ENCODE measurements at regions not wholly inside any gene's neighbourhood (a gene's known extent, or its start where the extent isn't known, plus 50 kb on each side); places are given as distances from the start of the nearest gene placed in this dataset.

DNA sequence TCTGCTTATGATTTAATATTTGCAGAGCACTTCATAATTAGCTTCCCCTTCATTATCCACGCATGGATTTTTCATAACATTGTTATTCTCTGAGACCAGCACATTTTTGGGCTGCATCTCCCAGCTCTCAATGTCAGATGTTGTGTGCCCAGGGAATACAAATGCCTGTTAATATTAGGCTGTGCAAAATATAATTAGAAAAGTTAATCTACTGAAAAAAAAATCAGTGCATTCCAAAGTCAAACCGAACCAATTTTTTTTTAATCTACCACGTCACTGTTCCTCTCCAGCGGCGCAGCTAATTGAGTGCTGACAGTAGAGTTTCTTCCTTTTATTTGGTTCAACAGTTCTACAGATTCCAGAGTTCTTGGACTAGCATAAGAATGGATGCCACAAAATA is 191.0 kb upstream of the RGS6 start:
- Mint-ChIP-seq H3K27ac (no peak overlapping the region), H3K4me3 (no peak overlapping the region), H3K4me1 (ENCODE audit: low read depth) (peaks cover 6% of the 10 kb centered on the region), H3K36me3 (ENCODE audit: low read depth) (peaks cover 19% of the 10 kb centered on the region), H3K27me3 (ENCODE audit: low read depth) (peaks cover 5% of the 10 kb centered on the region), H3K9me3 (no peaks in the 10 kb centered on the region)

DNA sequence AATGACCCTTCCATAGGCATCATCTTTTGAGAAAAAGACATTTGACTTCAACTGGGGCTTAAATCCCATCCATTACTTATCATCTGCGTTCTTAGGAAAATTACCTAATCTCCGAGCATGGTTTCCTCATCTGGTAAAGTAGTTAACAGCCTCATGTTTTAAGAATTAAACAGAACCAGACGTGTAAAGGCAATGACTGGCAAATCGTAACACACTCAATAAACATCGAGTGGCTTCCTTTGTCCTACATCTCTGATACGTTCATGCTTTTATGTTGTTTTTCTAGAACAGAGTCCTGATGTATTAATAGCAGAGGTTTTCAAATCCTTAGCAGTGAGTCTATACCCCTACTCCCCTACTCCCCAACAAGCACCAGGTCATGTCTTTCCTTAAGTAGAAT is 189.7 kb upstream of the RGS6 start:
- H3K27me3 Mint-ChIP-seq (ENCODE audit: low read depth) = peaks cover 5% of the 10 kb centered on the region
- H3K4me3 Mint-ChIP-seq = no peak overlapping the region
- H3K9me3 Mint-ChIP-seq = peaks cover 2% of the 10 kb centered on the region
- peaks cover 12% of the 10 kb centered on the region for H3K36me3 Mint-ChIP-seq (ENCODE audit: low read depth)
- no peak overlapping the region for H3K27ac Mint-ChIP-seq
- peaks cover 6% of the 10 kb centered on the region for H3K4me1 Mint-ChIP-seq (ENCODE audit: low read depth)

DNA sequence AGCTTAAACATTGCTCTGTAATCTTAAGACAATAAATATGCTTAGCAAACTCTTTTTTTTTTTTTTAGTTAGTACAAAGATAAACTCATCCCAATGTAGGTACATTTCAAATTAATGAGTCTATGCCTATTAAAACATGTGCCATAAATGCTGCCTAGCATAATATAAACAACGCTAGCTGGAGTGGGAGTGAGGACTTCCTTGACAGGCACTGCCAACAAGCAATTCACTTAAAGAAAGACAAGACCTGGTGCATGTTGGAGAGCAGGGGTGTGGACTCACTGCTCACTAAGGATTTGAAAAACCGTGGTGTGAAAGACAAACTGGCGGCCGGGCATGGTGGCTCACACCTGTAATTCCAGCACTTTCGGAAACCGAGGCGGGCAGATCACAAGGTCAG is 187.2 kb upstream of the RGS6 start:
- peaks cover 5% of the 10 kb centered on the region for H3K27me3 Mint-ChIP-seq (ENCODE audit: low read depth)
- H3K4me1 Mint-ChIP-seq (ENCODE audit: low read depth) = no peaks in the 10 kb centered on the region
- H3K36me3 Mint-ChIP-seq (ENCODE audit: low read depth) = peaks cover 5% of the 10 kb centered on the region
- no peak overlapping the region for H3K4me3 Mint-ChIP-seq
- H3K9me3 Mint-ChIP-seq = peaks cover 19% of the 10 kb centered on the region
- no peak overlapping the region for H3K27ac Mint-ChIP-seq

DNA sequence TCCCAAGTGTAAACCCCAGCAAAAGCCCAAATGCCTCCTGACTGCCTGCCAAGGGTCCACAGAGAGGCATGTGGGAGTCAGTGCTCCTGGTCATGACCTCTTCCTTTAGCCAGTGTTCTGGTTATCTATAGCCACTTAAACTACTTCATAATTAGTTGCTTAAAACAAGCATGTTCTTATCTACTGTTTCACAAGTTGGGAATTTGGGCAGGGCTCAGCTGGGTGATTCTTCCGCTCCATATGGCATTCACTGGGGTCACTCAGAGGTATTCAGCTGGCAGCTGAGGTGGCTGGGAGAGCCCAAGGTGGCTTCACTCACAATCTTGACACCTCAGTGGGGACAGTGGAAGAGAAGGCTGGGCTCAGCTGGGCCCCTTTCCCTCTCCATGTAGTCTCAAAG is 184.0 kb upstream of the RGS6 start:
- no peak overlapping the region for H3K4me3 Mint-ChIP-seq
- H3K4me1 Mint-ChIP-seq (ENCODE audit: low read depth) = peaks cover 8% of the 10 kb centered on the region
- no peak overlapping the region for H3K27ac Mint-ChIP-seq
- H3K27me3 Mint-ChIP-seq (ENCODE audit: low read depth) = peaks cover 9% of the 10 kb centered on the region
- peaks cover 19% of the 10 kb centered on the region for H3K9me3 Mint-ChIP-seq
- H3K36me3 Mint-ChIP-seq (ENCODE audit: low read depth) = peaks cover 2% of the 10 kb centered on the region

DNA sequence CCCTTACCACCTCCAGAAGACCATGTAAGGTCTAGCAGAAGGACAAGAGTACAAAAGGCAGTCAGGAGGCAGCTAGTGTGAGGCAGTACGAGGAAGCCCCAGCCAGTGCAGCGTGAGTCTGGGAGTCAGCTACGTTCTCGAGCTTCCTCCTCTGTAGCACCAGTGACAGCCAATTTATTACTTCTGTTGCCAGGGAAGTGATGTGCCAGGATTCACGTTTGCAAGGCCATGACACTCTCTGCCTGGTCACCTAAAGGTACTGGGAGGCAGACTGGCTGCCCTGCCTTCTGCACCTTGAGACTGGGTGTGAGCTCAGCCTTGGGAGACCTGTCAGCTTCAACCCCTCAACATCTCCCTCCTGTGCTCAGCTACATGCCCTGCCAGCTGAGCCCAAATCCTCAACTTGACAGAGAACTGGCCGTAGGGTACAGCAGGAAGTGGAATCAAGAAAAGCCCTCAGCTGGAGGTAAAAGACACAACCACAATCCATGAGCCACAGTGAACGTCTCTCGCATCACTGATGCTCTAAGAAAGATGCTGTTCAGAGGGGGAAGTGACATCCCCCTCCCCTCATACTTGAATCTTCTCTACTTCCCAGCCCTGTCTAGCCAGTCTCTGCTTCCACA is 182.5 kb upstream of the RGS6 start:
- Mint-ChIP-seq H3K36me3 (ENCODE audit: low read depth) (peaks cover 2% of the 10 kb centered on the region), H3K4me3 (no peak overlapping the region), H3K27ac (no peak overlapping the region), H3K9me3 (peaks cover 19% of the 10 kb centered on the region), H3K27me3 (ENCODE audit: low read depth) (peaks cover 3% of the 10 kb centered on the region), H3K4me1 (ENCODE audit: low read depth) (peaks cover 9% of the 10 kb centered on the region)

DNA sequence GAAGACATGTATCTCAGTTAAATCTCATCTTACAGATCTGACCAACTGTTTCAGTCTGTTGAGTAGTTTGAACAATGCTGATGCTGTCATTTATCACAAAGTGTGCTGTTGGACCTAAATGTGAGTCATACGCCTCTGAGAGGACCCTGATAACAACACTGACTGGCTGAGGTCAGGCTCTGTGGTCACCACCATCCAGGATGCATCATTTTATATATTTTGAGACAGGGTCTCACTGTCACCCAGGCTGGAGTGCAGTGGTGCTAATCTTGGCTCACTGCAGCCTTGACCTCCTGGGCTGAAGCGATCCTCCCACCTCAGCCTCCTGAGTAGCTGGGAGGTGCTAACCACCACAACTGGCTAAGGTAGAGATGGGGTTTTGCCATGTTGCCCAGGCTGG is 181.0 kb upstream of the RGS6 start:
- H3K27me3 Mint-ChIP-seq (ENCODE audit: low read depth) = peaks cover 3% of the 10 kb centered on the region
- no peak overlapping the region for H3K4me3 Mint-ChIP-seq
- peaks cover 9% of the 10 kb centered on the region for H3K4me1 Mint-ChIP-seq (ENCODE audit: low read depth)
- H3K27ac Mint-ChIP-seq = no peak overlapping the region
- H3K9me3 Mint-ChIP-seq = peaks cover 19% of the 10 kb centered on the region
- peaks cover 2% of the 10 kb centered on the region for H3K36me3 Mint-ChIP-seq (ENCODE audit: low read depth)

DNA sequence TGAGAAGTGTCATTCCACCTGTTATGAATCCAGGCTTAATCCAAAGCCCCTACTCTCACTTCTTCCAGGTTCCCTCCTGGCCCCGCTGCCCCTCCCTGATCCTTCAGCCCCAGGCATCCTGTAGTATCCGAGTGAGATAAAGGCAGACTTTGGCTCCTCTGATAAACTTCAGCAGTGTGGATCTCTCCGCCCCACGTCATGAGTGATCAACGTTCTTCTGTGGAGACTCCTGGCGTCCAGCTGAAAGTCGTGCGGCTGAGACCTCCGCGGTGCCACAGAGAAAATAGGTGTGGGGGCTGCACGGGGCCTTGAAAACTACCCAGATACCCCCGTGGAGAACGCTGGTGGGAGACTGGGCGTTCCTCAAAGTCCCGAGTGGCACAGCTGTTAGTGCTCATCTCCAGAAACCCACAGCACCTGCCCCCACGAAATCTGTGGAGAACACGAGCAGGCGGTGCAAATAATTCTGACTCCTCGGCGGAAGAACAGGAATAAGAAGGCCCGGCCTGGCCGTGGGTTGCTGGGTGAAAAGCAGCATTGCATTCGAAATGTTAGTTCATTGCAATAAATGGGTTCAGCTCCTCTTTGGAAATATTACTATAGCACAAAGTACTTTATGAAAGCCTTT is 180.0 kb upstream of the RGS6 start:
- H3K4me3 Mint-ChIP-seq = no peak overlapping the region
- peaks cover 9% of the 10 kb centered on the region for H3K4me1 Mint-ChIP-seq (ENCODE audit: low read depth)
- peaks cover 3% of the 10 kb centered on the region for H3K27me3 Mint-ChIP-seq (ENCODE audit: low read depth)
- H3K9me3 Mint-ChIP-seq = peaks cover 19% of the 10 kb centered on the region
- no peak overlapping the region for H3K27ac Mint-ChIP-seq
- peaks cover 2% of the 10 kb centered on the region for H3K36me3 Mint-ChIP-seq (ENCODE audit: low read depth)

DNA sequence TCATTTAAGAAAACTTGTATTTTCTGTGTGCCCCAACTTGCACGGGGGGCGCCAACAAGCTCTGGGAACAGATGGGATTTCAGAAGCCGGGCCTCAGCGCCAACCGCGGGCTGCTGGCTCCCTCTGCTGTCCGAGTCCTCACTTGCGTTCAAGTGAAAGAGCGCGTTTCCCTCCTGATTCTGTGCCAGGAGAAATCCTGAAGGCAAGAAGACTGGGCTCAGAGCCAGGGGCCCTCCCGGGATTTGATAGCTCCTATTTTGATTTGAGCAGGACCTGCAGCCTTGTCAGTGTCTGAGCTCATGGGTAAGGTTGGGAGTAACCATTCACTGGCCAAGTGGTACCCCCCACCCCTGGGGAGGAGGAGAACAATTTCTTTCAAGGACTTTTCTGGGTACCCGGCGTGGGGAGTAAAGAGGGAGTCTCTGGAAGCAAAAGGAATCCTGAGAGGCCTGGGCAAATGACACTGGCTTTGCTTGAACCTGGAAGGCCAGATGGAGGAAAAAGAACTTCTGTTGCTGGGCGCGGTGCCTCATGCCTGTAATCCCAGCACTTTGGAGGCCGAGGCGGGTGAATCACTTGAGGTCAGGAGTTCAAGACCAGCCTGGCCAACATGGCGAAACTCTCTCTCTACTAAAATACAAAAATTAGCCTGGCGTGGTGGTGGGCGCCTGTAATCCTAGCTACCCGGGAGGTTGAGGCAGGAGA is 179.0 kb upstream of the RGS6 start:
- H3K27ac Mint-ChIP-seq = no peak overlapping the region
- no peak overlapping the region for H3K4me3 Mint-ChIP-seq
- peaks cover 9% of the 10 kb centered on the region for H3K4me1 Mint-ChIP-seq (ENCODE audit: low read depth)
- peaks cover 2% of the 10 kb centered on the region for H3K36me3 Mint-ChIP-seq (ENCODE audit: low read depth)
- peaks cover 9% of the 10 kb centered on the region for H3K9me3 Mint-ChIP-seq
- H3K27me3 Mint-ChIP-seq (ENCODE audit: low read depth) = peaks cover 3% of the 10 kb centered on the region

DNA sequence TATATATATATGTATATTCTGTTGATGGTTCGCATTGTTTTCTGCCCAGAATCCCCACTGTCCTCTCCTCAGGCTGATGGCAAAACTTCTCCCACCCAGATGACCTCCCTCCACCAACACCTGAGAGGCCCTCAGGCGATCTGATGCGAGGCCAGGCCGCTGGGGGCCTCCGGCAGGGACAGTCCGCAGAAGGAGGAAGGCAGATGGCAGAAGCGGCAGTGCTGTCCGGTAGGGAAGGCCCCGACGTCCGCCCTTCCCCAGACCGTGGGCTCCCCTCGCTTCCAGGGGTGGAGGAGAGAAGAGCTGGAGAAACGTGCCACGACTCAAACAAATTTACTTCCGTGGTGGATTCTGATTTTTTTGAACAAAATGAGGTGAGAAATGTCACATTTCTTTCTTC is 178.3 kb upstream of the RGS6 start:
- Mint-ChIP-seq H3K27ac (no peak overlapping the region), H3K9me3 (peaks cover 4% of the 10 kb centered on the region), H3K4me1 (ENCODE audit: low read depth) (peaks cover 9% of the 10 kb centered on the region), H3K4me3 (no peak overlapping the region), H3K36me3 (ENCODE audit: low read depth) (peaks cover under 1% of the 10 kb centered on the region), H3K27me3 (ENCODE audit: low read depth) (peaks cover 3% of the 10 kb centered on the region)

DNA sequence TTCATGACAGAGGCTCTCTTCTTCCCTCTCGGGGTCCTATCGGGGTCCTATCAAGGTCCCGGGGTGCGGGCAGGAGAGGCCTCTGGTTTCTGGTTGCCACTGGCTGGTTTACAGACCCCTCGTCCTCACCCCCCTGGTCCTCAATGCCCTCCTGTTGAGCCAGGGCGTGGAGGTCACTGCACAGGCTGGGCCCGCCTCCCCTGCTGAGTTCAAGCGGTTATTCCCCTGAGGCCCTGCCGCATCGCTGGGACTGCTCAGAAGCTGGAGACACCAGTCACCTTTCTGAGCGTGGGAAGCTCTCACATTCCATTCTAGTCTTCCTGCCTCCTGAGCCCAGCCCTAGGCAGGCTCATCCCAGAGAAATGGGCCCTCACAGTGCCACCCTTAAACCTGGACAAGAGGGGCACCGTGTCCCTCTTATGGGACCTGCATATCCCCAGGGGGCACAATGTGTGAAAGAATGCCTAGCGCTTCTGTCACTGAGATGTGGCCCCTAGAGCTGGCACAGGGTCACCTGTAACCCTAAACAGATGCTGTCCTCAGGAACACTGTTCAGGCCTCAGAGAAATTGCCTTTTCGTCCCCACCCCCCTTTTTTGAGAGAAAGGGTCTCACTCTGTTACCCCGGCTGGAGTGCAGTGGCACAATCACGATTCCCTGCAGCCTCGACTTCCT is 177.7 kb upstream of the RGS6 start:
- H3K9me3 Mint-ChIP-seq = no peaks in the 10 kb centered on the region
- no peak overlapping the region for H3K27ac Mint-ChIP-seq
- peaks cover 3% of the 10 kb centered on the region for H3K27me3 Mint-ChIP-seq (ENCODE audit: low read depth)
- no peak overlapping the region for H3K4me3 Mint-ChIP-seq
- peaks cover 9% of the 10 kb centered on the region for H3K4me1 Mint-ChIP-seq (ENCODE audit: low read depth)
- H3K36me3 Mint-ChIP-seq (ENCODE audit: low read depth) = no peaks in the 10 kb centered on the region

DNA sequence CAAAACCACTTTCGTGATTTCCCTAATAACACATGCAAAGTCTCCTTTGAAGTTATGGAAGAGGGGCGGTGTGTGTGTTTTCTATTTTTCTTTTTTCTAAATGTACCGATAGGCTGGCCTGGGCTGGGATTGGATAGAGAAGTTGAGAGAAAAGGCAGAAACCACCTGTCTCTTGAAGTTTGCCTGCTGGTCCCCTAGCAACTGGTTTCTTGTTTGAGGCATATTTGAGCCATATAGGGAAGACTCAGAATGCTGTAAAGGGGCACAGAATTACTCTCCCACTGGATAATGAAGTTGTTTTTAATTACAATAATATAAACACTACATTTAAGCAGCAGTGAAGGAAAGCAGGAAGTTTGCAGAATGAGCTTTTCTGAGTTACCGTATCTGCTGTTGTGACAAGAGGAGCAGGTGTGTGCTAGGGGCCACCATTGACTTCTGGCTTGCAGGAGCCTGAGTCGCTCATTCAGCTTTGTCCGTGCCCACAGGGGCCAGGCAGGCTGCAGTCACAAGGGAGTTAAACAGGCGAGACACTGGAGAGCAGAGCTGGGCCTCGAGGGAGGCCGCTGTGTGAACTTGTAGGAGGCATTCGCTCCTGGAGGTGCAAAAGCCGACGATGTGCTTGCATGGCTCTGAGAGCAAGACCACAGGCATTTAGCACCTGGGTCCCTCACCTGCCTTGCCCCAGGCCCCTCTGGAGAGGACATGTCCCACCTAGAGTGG is 173.8 kb upstream of the RGS6 start:
- Mint-ChIP-seq H3K36me3 (ENCODE audit: low read depth) (no peaks in the 10 kb centered on the region), H3K4me1 (ENCODE audit: low read depth) (no peaks in the 10 kb centered on the region), H3K4me3 (no peak overlapping the region), H3K27me3 (ENCODE audit: low read depth) (peaks cover 8% of the 10 kb centered on the region), H3K27ac (no peak overlapping the region), H3K9me3 (peaks cover 4% of the 10 kb centered on the region)

DNA sequence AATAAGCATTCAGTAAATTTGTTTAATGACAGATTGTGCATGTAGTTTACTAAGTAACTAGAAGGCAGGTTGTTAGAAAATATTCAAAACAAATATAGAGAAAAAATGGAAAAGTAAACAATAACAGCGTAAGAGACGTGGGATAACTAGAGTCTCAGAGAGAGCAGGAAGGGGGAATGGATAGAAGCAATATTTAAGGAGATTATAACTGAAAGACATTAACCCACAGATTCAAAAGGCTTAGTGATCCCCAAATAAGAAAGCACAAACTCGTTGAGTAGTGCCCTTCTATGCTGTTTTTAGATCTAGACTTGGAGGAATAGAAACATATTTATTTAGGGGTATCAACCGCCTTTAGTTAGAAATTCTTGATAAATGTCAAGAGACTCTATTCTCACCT is 169.7 kb upstream of the RGS6 start:
- no peaks in the 10 kb centered on the region for H3K36me3 Mint-ChIP-seq (ENCODE audit: low read depth)
- no peak overlapping the region for H3K27ac Mint-ChIP-seq
- no peak overlapping the region for H3K4me3 Mint-ChIP-seq
- H3K4me1 Mint-ChIP-seq (ENCODE audit: low read depth) = no peaks in the 10 kb centered on the region
- peaks cover 16% of the 10 kb centered on the region for H3K27me3 Mint-ChIP-seq (ENCODE audit: low read depth)
- H3K9me3 Mint-ChIP-seq = peaks cover 5% of the 10 kb centered on the region

DNA sequence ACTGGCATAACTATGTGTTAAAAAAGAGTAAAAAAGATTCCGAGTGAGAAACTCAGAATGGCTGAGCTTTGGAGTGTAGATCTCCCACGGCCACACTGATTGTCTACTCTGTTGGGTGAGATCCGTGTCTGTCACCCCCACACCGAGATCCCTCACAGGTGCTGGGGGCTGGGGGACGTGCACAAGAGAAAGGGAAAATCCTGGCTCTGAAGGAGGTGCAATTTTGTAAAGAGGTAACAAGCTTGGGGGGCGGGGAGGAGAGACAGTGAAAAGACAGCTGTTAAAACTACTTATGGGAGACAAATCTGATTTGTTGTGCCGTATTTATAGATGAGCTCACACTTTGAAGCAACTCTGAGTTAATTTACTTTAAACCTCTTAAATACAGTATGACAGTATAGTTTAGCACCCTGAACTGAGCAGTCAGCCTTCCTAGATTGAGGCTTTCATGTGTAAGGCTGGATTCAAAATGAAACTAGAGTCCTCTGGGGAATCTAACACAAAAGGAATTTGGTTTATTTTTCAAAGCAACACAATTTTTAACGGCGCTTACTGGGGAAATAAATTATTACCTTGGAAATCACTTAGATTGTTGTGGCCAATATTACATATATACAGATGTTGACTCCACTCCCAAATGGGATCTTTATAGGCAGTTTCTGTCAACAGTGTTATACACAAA is 167.4 kb upstream of the RGS6 start:
- Mint-ChIP-seq H3K4me3 (no peak overlapping the region), H3K27me3 (ENCODE audit: low read depth) (peaks cover 19% of the 10 kb centered on the region), H3K9me3 (peaks cover 5% of the 10 kb centered on the region), H3K4me1 (ENCODE audit: low read depth) (no peaks in the 10 kb centered on the region), H3K27ac (no peak overlapping the region), H3K36me3 (ENCODE audit: low read depth) (no peaks in the 10 kb centered on the region)

DNA sequence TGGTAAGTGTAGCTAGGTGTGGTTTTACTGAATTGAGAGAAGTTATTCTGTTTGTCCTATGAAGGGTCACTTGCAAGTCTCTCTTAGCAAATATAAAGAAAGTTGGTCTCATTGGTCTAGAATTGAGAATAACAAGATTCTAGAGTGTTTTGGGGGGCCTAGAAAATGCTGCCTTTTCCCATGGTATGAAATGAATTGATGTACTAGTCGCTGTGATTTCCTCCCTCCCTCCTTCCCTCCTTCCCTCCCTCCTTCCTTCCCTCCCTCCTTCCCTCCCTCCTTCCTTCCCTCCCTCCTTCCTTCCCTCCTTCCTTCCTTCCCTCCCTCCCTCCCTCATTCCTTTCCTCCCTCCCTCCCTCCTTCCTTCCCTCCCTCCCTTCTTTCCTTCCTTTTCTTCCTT is 166.7 kb upstream of the RGS6 start:
- Mint-ChIP-seq H3K9me3 (peaks cover 5% of the 10 kb centered on the region), H3K27ac (no peak overlapping the region), H3K36me3 (ENCODE audit: low read depth) (no peaks in the 10 kb centered on the region), H3K27me3 (ENCODE audit: low read depth) (peaks cover 24% of the 10 kb centered on the region), H3K4me3 (no peak overlapping the region), H3K4me1 (ENCODE audit: low read depth) (no peaks in the 10 kb centered on the region)
